H9 (cell line): ENCODE measurements at regions not wholly inside any gene's neighbourhood (a gene's known extent, or its start where the extent isn't known, plus 50 kb on each side); places are given as distances from the start of the nearest gene placed in this dataset.

Experiments used
- DNase-seq: peaks from one replicate; pipeline ENCODE4 v3.0.0-alpha.2; 2017
- H2AFZ ChIP-seq: one replicate; pipeline ENCODE4 v1.6.1; 2013; ENCODE audit warnings: mild to moderate bottlenecking, low read length, control low read depth, moderate library complexity
- H2AK5ac ChIP-seq: 2 replicates; pipeline ENCODE4 v1.6.1; 2013; ENCODE audit warnings: low read length, control low read depth, mixed read lengths; ENCODE audit not compliant: insufficient read length
- H2BK120ac ChIP-seq: one replicate; pipeline ENCODE4 v1.6.1; 2013; ENCODE audit warnings: low read depth, mild to moderate bottlenecking, low read length, control low read depth, inconsistent platforms; ENCODE audit not compliant: poor library complexity, severe bottlenecking
- H2BK12ac ChIP-seq: 2 replicates; pipeline ENCODE4 v1.6.1; 2013; ENCODE audit warnings: low read length, control low read depth, mixed read lengths, low read depth; ENCODE audit not compliant: insufficient read length
- H2BK15ac ChIP-seq: 2 replicates; pipeline ENCODE4 v1.6.1; 2013; ENCODE audit warnings: low read depth, low read length, control low read depth
- H2BK20ac ChIP-seq: one replicate; pipeline ENCODE4 v1.6.1; 2013; ENCODE audit warnings: low read depth, mild to moderate bottlenecking, low read length, control low read depth, inconsistent platforms; ENCODE audit not compliant: poor library complexity, severe bottlenecking
- H2BK5ac ChIP-seq: 2 replicates; pipeline ENCODE4 v1.6.1; 2013; ENCODE audit warnings: low read length, control low read depth, mixed read lengths; ENCODE audit not compliant: insufficient read length
- H3K14ac ChIP-seq: 2 replicates; pipeline ENCODE4 v1.6.1; 2013; ENCODE audit warnings: low read length, control low read depth; ENCODE audit not compliant: insufficient read depth
- H3K18ac ChIP-seq: 2 replicates; pipeline ENCODE4 v1.6.1; 2013; ENCODE audit warnings: low read depth, mild to moderate bottlenecking, mixed read lengths, low read length, control low read depth; ENCODE audit not compliant: insufficient read length
- H3K23ac ChIP-seq: 2 replicates; pipeline ENCODE4 v1.6.1; 2013; ENCODE audit warnings: low read length, control low read depth, mixed read lengths, low read depth; ENCODE audit not compliant: insufficient read length
- H3K23me2 ChIP-seq: 2 replicates; pipeline ENCODE4 v1.6.1; 2013; ENCODE audit warnings: low read depth, mild to moderate bottlenecking, mixed read lengths, low read length, control low read depth; ENCODE audit not compliant: insufficient read length, poor library complexity, severe bottlenecking
- H3K27ac ChIP-seq: 2 replicates; pipeline ENCODE4 v1.5.1; 2013; ENCODE audit warnings: low read length, control low read depth, mixed read lengths, low read depth; ENCODE audit not compliant: insufficient read length
- H3K27me3 ChIP-seq: 2 replicates; pipeline ENCODE4 v1.6.1; 2013; ENCODE audit warnings: low read length, control low read depth, inconsistent platforms; ENCODE audit not compliant: insufficient read depth
- H3K4ac ChIP-seq: 2 replicates; pipeline ENCODE4 v1.6.1; 2013; ENCODE audit warnings: low read depth, mild to moderate bottlenecking, control low read depth, inconsistent platforms, low read length, moderate library complexity
- H3K4me1 ChIP-seq: 2 replicates; pipeline ENCODE4 v1.6.1; 2013; ENCODE audit warnings: low read length, control low read depth, inconsistent platforms; ENCODE audit not compliant: insufficient read depth
- H3K4me2 ChIP-seq: 2 replicates; pipeline ENCODE4 v1.6.1; 2013; ENCODE audit warnings: low read length, control low read depth, mixed read lengths; ENCODE audit not compliant: insufficient read length, insufficient read depth
- H3K56ac ChIP-seq: 2 replicates; pipeline ENCODE4 v1.6.1; 2013; ENCODE audit warnings: low read depth, mild to moderate bottlenecking, mixed read lengths, low read length, control low read depth; ENCODE audit not compliant: insufficient read length
- H3K79me1 ChIP-seq: 2 replicates; pipeline ENCODE4 v1.6.1; 2013; ENCODE audit warnings: low read depth, mild to moderate bottlenecking, moderate library complexity, low read length, control low read depth, inconsistent platforms; ENCODE audit not compliant: insufficient read depth, poor library complexity, severe bottlenecking
- H3K79me2 ChIP-seq: 2 replicates; pipeline ENCODE4 v1.6.1; 2013; ENCODE audit warnings: low read length, control low read depth, inconsistent platforms; ENCODE audit not compliant: insufficient read depth
- H3K9ac ChIP-seq: 2 replicates; pipeline ENCODE4 v1.6.1; 2013; ENCODE audit warnings: low read length, control low read depth, mixed read lengths; ENCODE audit not compliant: insufficient read length; ENCODE audit errors: extremely low read depth
- H3K9me3 ChIP-seq: one replicate; pipeline ENCODE4 v1.6.1; 2013; ENCODE audit warnings: low read depth, low read length, inconsistent platforms; ENCODE audit not compliant: control insufficient read depth
- H3T11ph ChIP-seq: one replicate; pipeline ENCODE4 v1.6.1; 2013; ENCODE audit warnings: mild to moderate bottlenecking, low read length, control low read depth, inconsistent platforms
- H4K20me1 ChIP-seq: one replicate; pipeline ENCODE4 v1.6.1; 2013; ENCODE audit not compliant: control insufficient read depth, insufficient read length, insufficient read depth
- H4K5ac ChIP-seq: 2 replicates; pipeline ENCODE4 v1.6.1; 2013; ENCODE audit warnings: low read depth, mild to moderate bottlenecking, mixed read lengths, low read length, control low read depth; ENCODE audit not compliant: insufficient read length
- H4K8ac ChIP-seq: replicated peaks from 2 replicates; pipeline ENCODE4 v1.6.1; 2013; ENCODE audit warnings: low read length, control low read depth, mixed read lengths, low read depth; ENCODE audit not compliant: insufficient read length
- H4K91ac ChIP-seq: 2 replicates; pipeline ENCODE4 v1.6.1; 2013; ENCODE audit warnings: low read depth, mild to moderate bottlenecking, moderate library complexity, mixed read lengths, low read length, control low read depth; ENCODE audit not compliant: insufficient read length
- H3K27ac Mint-ChIP-seq, 3 experiments: 2 replicates in 2 of 3; 3 replicates in 1 of 3; pipeline ENCODE4 v1.8.0; 2020 to 2021; ENCODE audit warnings: mixed read lengths in 3 of 3, mild to moderate bottlenecking in 1 of 3, moderate library complexity in 1 of 3
- H3K27me3 Mint-ChIP-seq: 2 replicates; pipeline ENCODE4 v1.8.0; 2021; ENCODE audit warnings: low read depth, mild to moderate bottlenecking, moderate library complexity, mixed read lengths
- H3K36me3 Mint-ChIP-seq, 3 experiments: 2 replicates in 2 of 3; 3 replicates in 1 of 3; pipeline ENCODE4 v1.8.0; 2020 to 2021; ENCODE audit warnings: low read depth in 3 of 3, mixed read lengths in 3 of 3; ENCODE audit not compliant: insufficient read depth in 1 of 3
- H3K4me1 Mint-ChIP-seq, 2 experiments: 2 replicates each; pipeline ENCODE4 v1.8.0; 2020; ENCODE audit warnings: mixed read lengths in 2 of 2
- H3K4me3 Mint-ChIP-seq, 2 experiments: 2 replicates in 1 of 2; 3 replicates in 1 of 2; pipeline ENCODE4 v1.8.0; 2020 to 2021; ENCODE audit warnings: mild to moderate bottlenecking in 2 of 2, mixed read lengths in 2 of 2, moderate library complexity in 1 of 2
- H3K9me3 Mint-ChIP-seq, 2 experiments: 2 replicates in 1 of 2; 3 replicates in 1 of 2; pipeline ENCODE4 v1.8.0; 2020; ENCODE audit warnings: mild to moderate bottlenecking in 2 of 2, mixed read lengths in 2 of 2, moderate library complexity in 1 of 2
- whole genome bisulfite sequencing: extraction: QIAGEN DNeasy Blood & Tissue Kit; methylation state at CpG from one replicate; pipeline ENCODE4 v1.1.7; 2013; ENCODE audit warnings: missing lambda C conversion rate, low lambda C conversion rate, mixed read lengths; ENCODE audit not compliant: insufficient read length; ENCODE audit errors: extremely low coverage; 5-methylcytosine and 5-hydroxymethylcytosine counted together
- TF ChIP-seq, protein P1 (sequence below): fragments of 200-600 bp; sonication (generic); conservative IDR thresholded peaks from 3 replicates; pipeline ENCODE4 v1.8.0; 2021; ENCODE audit warnings: antibody characterized with exemption, mild to moderate bottlenecking

DNA sequence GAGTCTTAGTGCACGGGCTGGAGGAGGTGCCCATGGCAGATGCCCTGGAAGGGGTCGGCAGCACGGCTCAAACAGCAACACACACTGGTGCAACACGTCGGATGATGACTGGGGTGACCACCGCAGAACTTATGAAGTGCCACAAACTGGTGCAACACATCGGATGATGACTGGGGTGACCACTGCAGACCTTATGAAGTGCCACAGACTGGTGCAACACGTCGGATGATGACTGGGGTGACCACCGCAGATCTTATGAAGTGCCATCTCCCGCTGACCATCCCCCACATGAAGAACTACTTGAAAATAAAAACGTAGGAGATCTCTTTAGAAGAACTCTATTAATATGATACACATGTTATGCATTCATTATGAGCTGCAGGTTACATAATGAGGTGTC, 218.3 kb downstream of the TBXT start:
- Mint-ChIP-seq H3K27me3 (peaks cover 16% of the 10 kb centered on the region), H3K9me3 (peaks cover 0 to 1% of the 10 kb centered on the region in 2 experiments; a peak in 1 of 5 replicates), H3K4me1 (no peaks in the 10 kb centered on the region), H3K4me3 (no peak overlapping the region), H3K27ac (no peak overlapping the region), H3K36me3 (no peaks in the 10 kb centered on the region)
- H2BK20ac ChIP-seq = no peak overlapping the region
- H3K79me1 ChIP-seq = no peaks in the 10 kb centered on the region
- H3K23ac ChIP-seq = no peak overlapping the region
- no peak overlapping the region for H2BK5ac ChIP-seq
- WGBS = no CpG with 5 or more reads among the region's 12 CpGs
- no peaks in the 10 kb centered on the region for H3K27me3 ChIP-seq
- no peak overlapping the region for H2BK15ac ChIP-seq
- no peak overlapping the region for H3K27ac ChIP-seq
- H2BK120ac ChIP-seq = no peak overlapping the region
- H3K14ac ChIP-seq = no peak overlapping the region; the same call in 1 of the 2 replicates
- no peak overlapping the region for H3K4ac ChIP-seq
- no peaks in the 10 kb centered on the region for H4K20me1 ChIP-seq
- H3K56ac ChIP-seq = no peak overlapping the region
- DNase-seq = no peak
- H2BK12ac ChIP-seq = no peak overlapping the region
- H3K4me1 ChIP-seq = no peaks in the 10 kb centered on the region
- no peak overlapping the region for H2AFZ ChIP-seq
- H3K18ac ChIP-seq = no peak overlapping the region
- H3K9me3 ChIP-seq = no peaks in the 10 kb centered on the region
- no peaks in the 10 kb centered on the region for H3K79me2 ChIP-seq
- no peak overlapping the region for H2AK5ac ChIP-seq
- H4K8ac ChIP-seq = no peak overlapping the region
- no peak overlapping the region for H4K5ac ChIP-seq
- no peak overlapping the region for H3T11ph ChIP-seq
- no peak overlapping the region for H3K4me2 ChIP-seq
- H3K23me2 ChIP-seq = no peaks in the 10 kb centered on the region
- H4K91ac ChIP-seq = no peak overlapping the region
- no peak overlapping the region for H3K9ac ChIP-seq
- TF ChIP-seq, protein P1, sequence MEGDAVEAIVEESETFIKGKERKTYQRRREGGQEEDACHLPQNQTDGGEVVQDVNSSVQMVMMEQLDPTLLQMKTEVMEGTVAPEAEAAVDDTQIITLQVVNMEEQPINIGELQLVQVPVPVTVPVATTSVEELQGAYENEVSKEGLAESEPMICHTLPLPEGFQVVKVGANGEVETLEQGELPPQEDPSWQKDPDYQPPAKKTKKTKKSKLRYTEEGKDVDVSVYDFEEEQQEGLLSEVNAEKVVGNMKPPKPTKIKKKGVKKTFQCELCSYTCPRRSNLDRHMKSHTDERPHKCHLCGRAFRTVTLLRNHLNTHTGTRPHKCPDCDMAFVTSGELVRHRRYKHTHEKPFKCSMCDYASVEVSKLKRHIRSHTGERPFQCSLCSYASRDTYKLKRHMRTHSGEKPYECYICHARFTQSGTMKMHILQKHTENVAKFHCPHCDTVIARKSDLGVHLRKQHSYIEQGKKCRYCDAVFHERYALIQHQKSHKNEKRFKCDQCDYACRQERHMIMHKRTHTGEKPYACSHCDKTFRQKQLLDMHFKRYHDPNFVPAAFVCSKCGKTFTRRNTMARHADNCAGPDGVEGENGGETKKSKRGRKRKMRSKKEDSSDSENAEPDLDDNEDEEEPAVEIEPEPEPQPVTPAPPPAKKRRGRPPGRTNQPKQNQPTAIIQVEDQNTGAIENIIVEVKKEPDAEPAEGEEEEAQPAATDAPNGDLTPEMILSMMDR = no peak
